WTC11 (cell line): ENCODE measurements at regions not wholly inside any gene's neighbourhood (a gene's known extent, or its start where the extent isn't known, plus 50 kb on each side); places are given as distances from the start of the nearest gene placed in this dataset.

Source experiments
- ATAC-seq: fragments of 200-7000 bp; cut with Tn5 transposase; 2 replicates; pipeline ENCODE4 v1.10.0; 2021; ENCODE audit warnings: mild to moderate bottlenecking, moderate library complexity
- CTCF ChIA-PET: fragments of 300-600 bp; sonication (Branson Sonifier 250); formaldehyde crosslinking; loops from one replicate; lab custom pipeline; 2021; ENCODE audit warnings: antibody characterized with exemption; lab: Charles Lee
- POLR2A ChIA-PET: fragments of 350-600 bp; sonication (Branson Sonifier 250); formaldehyde crosslinking; loops from one replicate; lab custom pipeline; 2021; ENCODE audit warnings: antibody characterized with exemption; lab: Charles Lee
- DNase-seq: peaks from one replicate; pipeline ENCODE4 v3.0.0; 2021; ENCODE audit warnings: low spot score
- H3K27ac Mint-ChIP-seq: 2 replicates; pipeline ENCODE4 v1.8.0; 2021; ENCODE audit warnings: mixed read lengths
- H3K27me3 Mint-ChIP-seq: 2 replicates; pipeline ENCODE4 v1.8.0; 2021; ENCODE audit warnings: low read depth, mild to moderate bottlenecking, moderate library complexity, mixed read lengths
- H3K36me3 Mint-ChIP-seq: 2 replicates; pipeline ENCODE4 v1.8.0; 2021; ENCODE audit warnings: mixed read lengths
- H3K4me1 Mint-ChIP-seq: 2 replicates; pipeline ENCODE4 v1.8.0; 2022; ENCODE audit warnings: mixed read lengths
- H3K4me3 Mint-ChIP-seq: 2 replicates; pipeline ENCODE4 v1.8.0; 2021; ENCODE audit warnings: mild to moderate bottlenecking, moderate library complexity, mixed read lengths
- H3K9me3 Mint-ChIP-seq: 2 replicates; pipeline ENCODE4 v1.8.0; 2021; ENCODE audit warnings: mixed read lengths
- CBFB ChIP-seq: sonication (generic); formaldehyde crosslinking; IDR thresholded peaks from 2 replicates; pipeline ENCODE4 v1.8.1; 2022; ENCODE audit warnings: mild to moderate bottlenecking, low read depth, missing genetic modification reagents
- FOXJ3 ChIP-seq: sonication (generic); formaldehyde crosslinking; IDR thresholded peaks from 2 replicates; pipeline ENCODE4 v1.9.0; 2021; ENCODE audit warnings: missing genetic modification reagents, mild to moderate bottlenecking, borderline replicate concordance
- GRHL2 ChIP-seq: fragments of 250-450 bp; sonication (Bioruptor Pico); IDR thresholded peaks from 2 replicates; pipeline ENCODE4 v1.8.0; 2022; ENCODE audit warnings: mild to moderate bottlenecking, moderate library complexity; ENCODE audit not compliant: insufficient replicate concordance, severe bottlenecking
- JUN ChIP-seq: sonication (generic); formaldehyde crosslinking; IDR thresholded peaks from 2 replicates; pipeline ENCODE4 v1.8.0; 2023; ENCODE audit warnings: mild to moderate bottlenecking, missing genetic modification reagents
- KAT7 ChIP-seq: sonication (generic); formaldehyde crosslinking; IDR thresholded peaks from 2 replicates; pipeline ENCODE4 v1.8.1; 2023; ENCODE audit warnings: missing genetic modification reagents, mild to moderate bottlenecking, borderline replicate concordance
- MYBL2 ChIP-seq: sonication (generic); formaldehyde crosslinking; IDR thresholded peaks from 2 replicates; pipeline ENCODE4 v1.8.1; 2023; ENCODE audit warnings: mild to moderate bottlenecking, moderate library complexity, missing genetic modification reagents
- NFE2L1 ChIP-seq: sonication (generic); formaldehyde crosslinking; IDR thresholded peaks from 2 replicates; pipeline ENCODE4 v1.8.1; 2023; ENCODE audit warnings: missing genetic modification reagents
- NR2C2 ChIP-seq: sonication (generic); formaldehyde crosslinking; IDR thresholded peaks from 2 replicates; pipeline ENCODE4 v1.8.0; 2022; ENCODE audit warnings: mild to moderate bottlenecking, missing genetic modification reagents
- NR3C1 ChIP-seq: sonication (generic); formaldehyde crosslinking; conservative IDR thresholded peaks from 2 replicates; pipeline ENCODE4 v1.8.1; 2023; ENCODE audit warnings: low read depth, mild to moderate bottlenecking, missing genetic modification reagents
- PRRX2 ChIP-seq: fragments of 250-450 bp; sonication (Bioruptor Pico); IDR thresholded peaks from 2 replicates; pipeline ENCODE4 v1.8.0; 2021; ENCODE audit warnings: mild to moderate bottlenecking
- SMAD4 ChIP-seq: sonication (generic); formaldehyde crosslinking; IDR thresholded peaks from 2 replicates; pipeline ENCODE4 v1.8.0; 2022; ENCODE audit warnings: mild to moderate bottlenecking, missing genetic modification reagents
- TEAD4 ChIP-seq: sonication (generic); formaldehyde crosslinking; IDR thresholded peaks from 2 replicates; pipeline ENCODE4 v1.8.0; 2022; ENCODE audit warnings: mild to moderate bottlenecking, missing genetic modification reagents
- ZBTB21 ChIP-seq: sonication (generic); formaldehyde crosslinking; IDR thresholded peaks from 2 replicates; pipeline ENCODE4 v1.8.1; 2023; ENCODE audit warnings: mild to moderate bottlenecking, missing genetic modification reagents, borderline replicate concordance
- ZNF219 ChIP-seq: sonication (generic); formaldehyde crosslinking; IDR thresholded peaks from 2 replicates; pipeline ENCODE4 v1.8.0; 2023; ENCODE audit warnings: missing genetic modification reagents, mild to moderate bottlenecking, borderline replicate concordance
- TF ChIP-seq, protein P1 (sequence below): fragments of 200-600 bp; IDR thresholded peaks from 2 replicates; pipeline ENCODE4 v1.8.0; 2022; ENCODE audit warnings: antibody characterized with exemption
- TF ChIP-seq, protein P2 (sequence below): sonication (generic); formaldehyde crosslinking; IDR thresholded peaks from 2 replicates; pipeline ENCODE4 v1.8.1; 2023; ENCODE audit warnings: mild to moderate bottlenecking, missing genetic modification reagents
- TF ChIP-seq, protein P3 (sequence below): sonication (generic); formaldehyde crosslinking; conservative IDR thresholded peaks from 2 replicates; pipeline ENCODE4 v1.8.1; 2023; ENCODE audit warnings: mild to moderate bottlenecking, low read depth, missing genetic modification reagents, moderate library complexity
- TF ChIP-seq, protein P4 (sequence below): sonication (generic); formaldehyde crosslinking; IDR thresholded peaks from 2 replicates; pipeline ENCODE4 v1.8.1; 2022; ENCODE audit warnings: missing genetic modification reagents, borderline replicate concordance
- TF ChIP-seq, protein P5 (sequence below): sonication (generic); formaldehyde crosslinking; IDR thresholded peaks from 2 replicates; pipeline ENCODE4 v1.8.1; 2022; ENCODE audit warnings: mild to moderate bottlenecking, moderate library complexity, missing genetic modification reagents
- TF ChIP-seq, protein P6 (sequence below): fragments of 250-450 bp; sonication (Bioruptor Pico); IDR thresholded peaks from 2 replicates; pipeline ENCODE4 v1.8.0; 2021; ENCODE audit warnings: mild to moderate bottlenecking
- TF ChIP-seq, protein P7 (sequence below): sonication (generic); formaldehyde crosslinking; IDR thresholded peaks from 2 replicates; pipeline ENCODE4 v1.8.1; 2023; ENCODE audit warnings: mild to moderate bottlenecking, missing genetic modification reagents, moderate library complexity

DNA sequence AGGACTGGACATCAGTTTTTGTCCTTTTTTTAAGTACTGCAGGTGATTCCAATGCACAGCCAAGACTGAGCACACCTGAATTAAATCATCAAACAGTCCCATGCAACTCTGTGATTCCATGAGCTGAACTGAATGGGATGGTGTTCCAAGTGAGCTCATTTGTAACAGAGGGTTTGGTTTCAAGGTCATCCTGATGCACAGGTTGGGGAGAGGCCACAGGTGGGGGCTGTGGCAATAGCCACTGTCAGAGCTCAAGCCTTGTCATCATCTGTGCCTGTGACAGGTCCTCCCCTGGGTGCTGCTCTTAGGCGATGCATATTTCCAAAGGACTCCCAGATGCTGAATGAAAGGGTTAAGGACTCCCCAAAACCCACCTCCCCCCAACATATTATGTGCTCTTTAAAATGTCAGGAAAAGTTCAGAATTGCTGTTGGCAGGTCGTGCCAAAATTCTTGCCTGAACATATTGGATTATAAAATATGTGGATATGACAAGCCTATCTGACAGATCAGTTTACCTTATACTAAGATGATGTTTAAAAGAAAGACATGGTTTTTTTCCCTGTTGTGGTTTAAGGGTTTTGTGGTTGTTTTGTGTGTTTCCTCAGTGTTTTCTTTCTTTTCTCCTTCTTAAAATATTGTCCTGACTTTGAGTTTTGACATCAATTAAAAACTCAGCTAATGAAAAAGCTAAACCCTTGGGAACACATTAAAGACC lies 263.5 kb upstream of the SIX2 start (continued):
- TF ChIP-seq, protein P1, sequence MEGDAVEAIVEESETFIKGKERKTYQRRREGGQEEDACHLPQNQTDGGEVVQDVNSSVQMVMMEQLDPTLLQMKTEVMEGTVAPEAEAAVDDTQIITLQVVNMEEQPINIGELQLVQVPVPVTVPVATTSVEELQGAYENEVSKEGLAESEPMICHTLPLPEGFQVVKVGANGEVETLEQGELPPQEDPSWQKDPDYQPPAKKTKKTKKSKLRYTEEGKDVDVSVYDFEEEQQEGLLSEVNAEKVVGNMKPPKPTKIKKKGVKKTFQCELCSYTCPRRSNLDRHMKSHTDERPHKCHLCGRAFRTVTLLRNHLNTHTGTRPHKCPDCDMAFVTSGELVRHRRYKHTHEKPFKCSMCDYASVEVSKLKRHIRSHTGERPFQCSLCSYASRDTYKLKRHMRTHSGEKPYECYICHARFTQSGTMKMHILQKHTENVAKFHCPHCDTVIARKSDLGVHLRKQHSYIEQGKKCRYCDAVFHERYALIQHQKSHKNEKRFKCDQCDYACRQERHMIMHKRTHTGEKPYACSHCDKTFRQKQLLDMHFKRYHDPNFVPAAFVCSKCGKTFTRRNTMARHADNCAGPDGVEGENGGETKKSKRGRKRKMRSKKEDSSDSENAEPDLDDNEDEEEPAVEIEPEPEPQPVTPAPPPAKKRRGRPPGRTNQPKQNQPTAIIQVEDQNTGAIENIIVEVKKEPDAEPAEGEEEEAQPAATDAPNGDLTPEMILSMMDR = no peak
- TF ChIP-seq FOXJ3 (CRISPR knock-in tag) = no peak

DNA sequence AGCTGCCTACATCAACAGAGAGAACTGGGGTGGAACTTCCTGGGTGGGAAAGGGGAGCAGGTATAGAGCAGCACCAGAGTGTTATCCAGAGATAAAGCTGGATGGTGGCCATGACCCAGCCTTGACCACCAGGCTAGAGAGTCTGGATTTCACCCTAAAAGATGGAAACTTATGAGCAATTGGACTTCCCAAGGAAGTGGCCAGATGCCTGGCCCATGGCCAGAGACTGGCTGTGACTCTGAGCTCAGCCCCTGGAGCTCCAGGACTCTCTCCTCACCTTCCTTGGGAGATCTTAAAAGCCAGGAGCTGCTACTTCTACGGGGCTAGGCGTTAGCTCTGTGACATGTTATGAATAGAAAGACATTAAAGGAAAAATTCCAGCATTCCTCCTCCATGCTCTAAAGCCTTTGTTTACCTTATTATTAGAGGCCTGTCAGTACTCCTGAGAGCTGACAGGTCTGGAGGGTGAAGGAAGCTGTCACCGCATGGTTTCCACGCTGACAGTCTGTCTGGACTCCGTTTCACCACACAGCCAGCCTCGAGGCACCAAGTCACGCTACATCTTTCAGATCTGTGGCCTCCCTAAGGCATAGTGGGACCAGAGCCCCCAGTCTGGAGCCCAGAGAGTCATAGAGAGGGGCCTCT lies 260.0 kb upstream of the SIX2 start:
- H3K4me3 Mint-ChIP-seq = no peak overlapping the region
- DNase-seq (no peak), ATAC-seq (no peak)
- no peaks in the 10 kb centered on the region; the same call in none of the 2 replicates for H3K27me3 Mint-ChIP-seq
- no peak overlapping the region for H3K27ac Mint-ChIP-seq
- peaks cover 4% of the 10 kb centered on the region; the same call in 1 of the 2 replicates for H3K9me3 Mint-ChIP-seq
- peaks cover 24% of the 10 kb centered on the region for H3K4me1 Mint-ChIP-seq
- ChIA-PET CTCF (no interaction called here), POLR2A (no interaction called here)
- no peaks in the 10 kb centered on the region for H3K36me3 Mint-ChIP-seq
- TF ChIP-seq MYBL2 (CRISPR knock-in tag) (no peak), KAT7 (CRISPR knock-in tag) (no peak), SMAD4 (CRISPR knock-in tag) (no peak), ZBTB21 (no peak), PRRX2 (no peak), GRHL2 (CRISPR knock-in tag) (no peak), CBFB (CRISPR knock-in tag) (no peak)
- TF ChIP-seq, protein P2, sequence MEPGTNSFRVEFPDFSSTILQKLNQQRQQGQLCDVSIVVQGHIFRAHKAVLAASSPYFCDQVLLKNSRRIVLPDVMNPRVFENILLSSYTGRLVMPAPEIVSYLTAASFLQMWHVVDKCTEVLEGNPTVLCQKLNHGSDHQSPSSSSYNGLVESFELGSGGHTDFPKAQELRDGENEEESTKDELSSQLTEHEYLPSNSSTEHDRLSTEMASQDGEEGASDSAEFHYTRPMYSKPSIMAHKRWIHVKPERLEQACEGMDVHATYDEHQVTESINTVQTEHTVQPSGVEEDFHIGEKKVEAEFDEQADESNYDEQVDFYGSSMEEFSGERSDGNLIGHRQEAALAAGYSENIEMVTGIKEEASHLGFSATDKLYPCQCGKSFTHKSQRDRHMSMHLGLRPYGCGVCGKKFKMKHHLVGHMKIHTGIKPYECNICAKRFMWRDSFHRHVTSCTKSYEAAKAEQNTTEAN (CRISPR knock-in tag) = no peak
- TF ChIP-seq, protein P3, sequence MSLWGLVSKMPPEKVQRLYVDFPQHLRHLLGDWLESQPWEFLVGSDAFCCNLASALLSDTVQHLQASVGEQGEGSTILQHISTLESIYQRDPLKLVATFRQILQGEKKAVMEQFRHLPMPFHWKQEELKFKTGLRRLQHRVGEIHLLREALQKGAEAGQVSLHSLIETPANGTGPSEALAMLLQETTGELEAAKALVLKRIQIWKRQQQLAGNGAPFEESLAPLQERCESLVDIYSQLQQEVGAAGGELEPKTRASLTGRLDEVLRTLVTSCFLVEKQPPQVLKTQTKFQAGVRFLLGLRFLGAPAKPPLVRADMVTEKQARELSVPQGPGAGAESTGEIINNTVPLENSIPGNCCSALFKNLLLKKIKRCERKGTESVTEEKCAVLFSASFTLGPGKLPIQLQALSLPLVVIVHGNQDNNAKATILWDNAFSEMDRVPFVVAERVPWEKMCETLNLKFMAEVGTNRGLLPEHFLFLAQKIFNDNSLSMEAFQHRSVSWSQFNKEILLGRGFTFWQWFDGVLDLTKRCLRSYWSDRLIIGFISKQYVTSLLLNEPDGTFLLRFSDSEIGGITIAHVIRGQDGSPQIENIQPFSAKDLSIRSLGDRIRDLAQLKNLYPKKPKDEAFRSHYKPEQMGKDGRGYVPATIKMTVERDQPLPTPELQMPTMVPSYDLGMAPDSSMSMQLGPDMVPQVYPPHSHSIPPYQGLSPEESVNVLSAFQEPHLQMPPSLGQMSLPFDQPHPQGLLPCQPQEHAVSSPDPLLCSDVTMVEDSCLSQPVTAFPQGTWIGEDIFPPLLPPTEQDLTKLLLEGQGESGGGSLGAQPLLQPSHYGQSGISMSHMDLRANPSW (CRISPR knock-in tag) = no peak
- TF ChIP-seq, protein P4, sequence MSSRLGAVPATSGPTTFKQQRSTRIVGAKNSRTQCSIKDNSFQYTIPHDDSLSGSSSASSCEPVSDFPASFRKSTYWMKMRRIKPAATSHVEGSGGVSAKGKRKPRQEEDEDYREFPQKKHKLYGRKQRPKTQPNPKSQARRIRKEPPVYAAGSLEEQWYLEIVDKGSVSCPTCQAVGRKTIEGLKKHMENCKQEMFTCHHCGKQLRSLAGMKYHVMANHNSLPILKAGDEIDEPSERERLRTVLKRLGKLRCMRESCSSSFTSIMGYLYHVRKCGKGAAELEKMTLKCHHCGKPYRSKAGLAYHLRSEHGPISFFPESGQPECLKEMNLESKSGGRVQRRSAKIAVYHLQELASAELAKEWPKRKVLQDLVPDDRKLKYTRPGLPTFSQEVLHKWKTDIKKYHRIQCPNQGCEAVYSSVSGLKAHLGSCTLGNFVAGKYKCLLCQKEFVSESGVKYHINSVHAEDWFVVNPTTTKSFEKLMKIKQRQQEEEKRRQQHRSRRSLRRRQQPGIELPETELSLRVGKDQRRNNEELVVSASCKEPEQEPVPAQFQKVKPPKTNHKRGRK = no peak
- TF ChIP-seq, protein P5, sequence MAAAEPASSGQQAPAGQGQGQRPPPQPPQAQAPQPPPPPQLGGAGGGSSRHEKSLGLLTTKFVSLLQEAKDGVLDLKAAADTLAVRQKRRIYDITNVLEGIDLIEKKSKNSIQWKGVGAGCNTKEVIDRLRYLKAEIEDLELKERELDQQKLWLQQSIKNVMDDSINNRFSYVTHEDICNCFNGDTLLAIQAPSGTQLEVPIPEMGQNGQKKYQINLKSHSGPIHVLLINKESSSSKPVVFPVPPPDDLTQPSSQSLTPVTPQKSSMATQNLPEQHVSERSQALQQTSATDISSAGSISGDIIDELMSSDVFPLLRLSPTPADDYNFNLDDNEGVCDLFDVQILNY (CRISPR knock-in tag) = no peak

DNA sequence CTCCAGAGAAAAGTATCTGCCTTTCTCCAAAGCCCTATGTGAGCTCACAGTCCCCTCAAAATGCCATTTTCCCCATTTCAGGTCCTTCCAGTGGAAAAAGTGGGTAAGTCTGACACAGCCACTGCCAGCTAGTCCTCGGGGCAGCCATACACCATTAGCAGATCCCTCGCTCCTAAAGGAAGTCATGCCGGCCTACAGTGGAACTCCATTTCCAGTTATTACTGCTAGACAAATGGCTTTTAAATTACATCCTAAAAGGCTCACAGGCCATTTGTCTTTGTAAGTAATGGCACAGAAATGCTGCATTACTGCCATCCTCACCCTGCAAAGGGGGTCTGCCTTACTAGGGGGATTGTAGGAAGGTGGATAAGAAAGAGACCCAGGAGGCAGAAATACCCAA lies 259.4 kb upstream of the SIX2 start:
- no peaks in the 10 kb centered on the region for H3K36me3 Mint-ChIP-seq
- POLR2A ChIA-PET = no interaction called here
- no peak overlapping the region for H3K4me3 Mint-ChIP-seq
- CTCF ChIA-PET = no interaction called here
- ATAC-seq = no peak
- H3K27me3 Mint-ChIP-seq = no peaks in the 10 kb centered on the region; the same call in none of the 2 replicates
- peaks cover 4% of the 10 kb centered on the region; the same call in 1 of the 2 replicates for H3K9me3 Mint-ChIP-seq
- DNase-seq = no peak
- H3K4me1 Mint-ChIP-seq = peaks cover 24% of the 10 kb centered on the region
- no peak overlapping the region for H3K27ac Mint-ChIP-seq
- TF ChIP-seq, protein P6, sequence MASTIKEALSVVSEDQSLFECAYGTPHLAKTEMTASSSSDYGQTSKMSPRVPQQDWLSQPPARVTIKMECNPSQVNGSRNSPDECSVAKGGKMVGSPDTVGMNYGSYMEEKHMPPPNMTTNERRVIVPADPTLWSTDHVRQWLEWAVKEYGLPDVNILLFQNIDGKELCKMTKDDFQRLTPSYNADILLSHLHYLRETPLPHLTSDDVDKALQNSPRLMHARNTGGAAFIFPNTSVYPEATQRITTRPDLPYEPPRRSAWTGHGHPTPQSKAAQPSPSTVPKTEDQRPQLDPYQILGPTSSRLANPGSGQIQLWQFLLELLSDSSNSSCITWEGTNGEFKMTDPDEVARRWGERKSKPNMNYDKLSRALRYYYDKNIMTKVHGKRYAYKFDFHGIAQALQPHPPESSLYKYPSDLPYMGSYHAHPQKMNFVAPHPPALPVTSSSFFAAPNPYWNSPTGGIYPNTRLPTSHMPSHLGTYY (CRISPR knock-in tag) = no peak
- no peak for TF ChIP-seq CBFB (CRISPR knock-in tag)
- TF ChIP-seq ZBTB21 = no peak
- TF ChIP-seq NR2C2 (CRISPR knock-in tag) = no peak
- TF ChIP-seq, protein P7, sequence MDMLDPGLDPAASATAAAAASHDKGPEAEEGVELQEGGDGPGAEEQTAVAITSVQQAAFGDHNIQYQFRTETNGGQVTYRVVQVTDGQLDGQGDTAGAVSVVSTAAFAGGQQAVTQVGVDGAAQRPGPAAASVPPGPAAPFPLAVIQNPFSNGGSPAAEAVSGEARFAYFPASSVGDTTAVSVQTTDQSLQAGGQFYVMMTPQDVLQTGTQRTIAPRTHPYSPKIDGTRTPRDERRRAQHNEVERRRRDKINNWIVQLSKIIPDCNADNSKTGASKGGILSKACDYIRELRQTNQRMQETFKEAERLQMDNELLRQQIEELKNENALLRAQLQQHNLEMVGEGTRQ (CRISPR knock-in tag) = no peak
- no peak for TF ChIP-seq NFE2L1
- no peak for TF ChIP-seq JUN (CRISPR knock-in tag)
- TF ChIP-seq TEAD4 (CRISPR knock-in tag) = no peak
- no peak for TF ChIP-seq ZNF219
- TF ChIP-seq NR3C1 = no peak
